ENCODE measurements at regions not wholly inside any gene's neighbourhood (a gene's known extent, or its start where the extent isn't known, plus 50 kb on each side); places are given as distances from the start of the nearest gene placed in this dataset.

- no peak for DNase-seq
- Mint-ChIP-seq H3K27ac (no peak overlapping the region), H3K4me1 (no peaks in the 10 kb centered on the region), H3K4me3 (no peak overlapping the region), H3K36me3 (no peaks in the 10 kb centered on the region), H3K27me3 (no peaks in the 10 kb centered on the region), H3K9me3 (peaks cover 0 to 5% (median 4%) of the 10 kb centered on the region in 7 donors)
- no peak for ATAC-seq (ENCODE audit: low read depth in 2 of 2)
Measured at GRCh38 chr14:26339381-26339780, 258.5 kb downstream of the NOVA1 start.

GRCh38 chr14:26338231-26338630 lies 259.6 kb downstream of the NOVA1 start:
- H3K4me3 Mint-ChIP-seq = no peak overlapping the region
- H3K27me3 Mint-ChIP-seq = no peaks in the 10 kb centered on the region
- no peaks in the 10 kb centered on the region for H3K4me1 Mint-ChIP-seq
- no peak for DNase-seq
- no peak overlapping the region for H3K27ac Mint-ChIP-seq
- no peak for ATAC-seq (ENCODE audit: low read depth in 2 of 2)
- H3K36me3 Mint-ChIP-seq = no peaks in the 10 kb centered on the region
- H3K9me3 Mint-ChIP-seq = peaks cover 0 to 5% (median 4%) of the 10 kb centered on the region in 7 donors

- H3K36me3 Mint-ChIP-seq = no peaks in the 10 kb centered on the region
- no peak overlapping the region for H3K27ac Mint-ChIP-seq
- no peaks in the 10 kb centered on the region for H3K27me3 Mint-ChIP-seq
- ATAC-seq (ENCODE audit: low read depth in 2 of 2) = no peak
- peaks cover 0 to 7% (median 2%) of the 10 kb centered on the region in 7 donors for H3K9me3 Mint-ChIP-seq
- no peaks in the 10 kb centered on the region for H3K4me1 Mint-ChIP-seq
- no peak for DNase-seq
- H3K4me3 Mint-ChIP-seq = no peak overlapping the region
Measured at GRCh38 chr14:26334288-26334687, 263.5 kb downstream of the NOVA1 start.

GRCh38 chr14:26332966-26333365 lies 264.9 kb downstream of the NOVA1 start:
- Mint-ChIP-seq H3K4me1 (no peaks in the 10 kb centered on the region), H3K36me3 (no peaks in the 10 kb centered on the region), H3K27me3 (no peaks in the 10 kb centered on the region), H3K27ac (no peak overlapping the region), H3K9me3 (peaks cover 0 to 7% (median 0%) of the 10 kb centered on the region in 7 donors), H3K4me3 (no peak overlapping the region)
- ATAC-seq (ENCODE audit: low read depth in 2 of 2) = no peak
- DNase-seq = no peak

GRCh38 chr14:26330982-26331381 lies 266.9 kb downstream of the NOVA1 start:
- H3K9me3 Mint-ChIP-seq = peaks cover 0 to 7% (median 0%) of the 10 kb centered on the region in 7 donors

GRCh38 chr14:26328791-26329190 lies 269.0 kb downstream of the NOVA1 start:
- no peaks in the 10 kb centered on the region for H3K4me1 Mint-ChIP-seq
- H3K36me3 Mint-ChIP-seq = no peaks in the 10 kb centered on the region
- peaks cover 0 to 7% (median 0%) of the 10 kb centered on the region in 7 donors for H3K9me3 Mint-ChIP-seq
- H3K27me3 Mint-ChIP-seq = no peaks in the 10 kb centered on the region
- ATAC-seq (ENCODE audit: low read depth in 2 of 2) (no peak), DNase-seq (no peak)
- H3K4me3 Mint-ChIP-seq = no peak overlapping the region
- no peak overlapping the region for H3K27ac Mint-ChIP-seq

More at GRCh38 chr14:26330982-26331381, 266.9 kb downstream of the NOVA1 start:
- Mint-ChIP-seq H3K27me3 (no peaks in the 10 kb centered on the region), H3K27ac (no peak overlapping the region), H3K36me3 (no peaks in the 10 kb centered on the region), H3K4me1 (no peaks in the 10 kb centered on the region), H3K4me3 (no peak overlapping the region)
- no peak for DNase-seq
- ATAC-seq (ENCODE audit: low read depth in 2 of 2) = no peak

- Mint-ChIP-seq H3K4me1 (no peaks in the 10 kb centered on the region), H3K27ac (peak overlapping the region in 1 of 6 donors; percentile 58)
- ATAC-seq (ENCODE audit: low read depth in 2 of 2) = no peak
Measured at GRCh38 chr14:26323869-26324268, 274.0 kb downstream of the NOVA1 start.

GRCh38 chr14:26320886-26321285 lies 276.9 kb downstream of the NOVA1 start:
- no peak overlapping the region for H3K27ac Mint-ChIP-seq
- H3K36me3 Mint-ChIP-seq = no peaks in the 10 kb centered on the region
- no peaks in the 10 kb centered on the region for H3K4me1 Mint-ChIP-seq
- peaks cover 0 to 11% (median 0%) of the 10 kb centered on the region in 7 donors for H3K9me3 Mint-ChIP-seq
- no peak overlapping the region for H3K4me3 Mint-ChIP-seq
- DNase-seq = no peak
- no peak for ATAC-seq (ENCODE audit: low read depth in 2 of 2)
- no peaks in the 10 kb centered on the region for H3K27me3 Mint-ChIP-seq

More at GRCh38 chr14:26323869-26324268, 274.0 kb downstream of the NOVA1 start:
- Mint-ChIP-seq H3K9me3 (peaks cover 0 to 5% (median 0%) of the 10 kb centered on the region in 7 donors), H3K4me3 (no peak overlapping the region), H3K27me3 (no peaks in the 10 kb centered on the region), H3K36me3 (no peaks in the 10 kb centered on the region)
- no peak for DNase-seq

GRCh38 chr14:26319139-26319864 lies 278.5 kb downstream of the NOVA1 start:
- H3K4me3 Mint-ChIP-seq = no peak overlapping the region
- peaks cover under 1 to 15% (median 4%) of the 10 kb centered on the region in 7 donors for H3K9me3 Mint-ChIP-seq
- no peaks in the 10 kb centered on the region for H3K36me3 Mint-ChIP-seq
- no peaks in the 10 kb centered on the region for H3K27me3 Mint-ChIP-seq
- H3K27ac Mint-ChIP-seq = no peak overlapping the region
- no peaks in the 10 kb centered on the region for H3K4me1 Mint-ChIP-seq
- ATAC-seq (ENCODE audit: low read depth in 2 of 2) (no peak), DNase-seq (no peak)

- H3K9me3 Mint-ChIP-seq = peaks cover 0 to 34% (median 7%) of the 10 kb centered on the region in 7 donors
- DNase-seq (no peak), ATAC-seq (ENCODE audit: low read depth in 2 of 2) (no peak)
- no peaks in the 10 kb centered on the region for H3K27me3 Mint-ChIP-seq
- H3K27ac Mint-ChIP-seq = no peak overlapping the region
- H3K36me3 Mint-ChIP-seq = peaks cover 0 to 6% of the 10 kb centered on the region in 2 donors
- H3K4me3 Mint-ChIP-seq = no peak overlapping the region
- no peaks in the 10 kb centered on the region for H3K4me1 Mint-ChIP-seq
Measured at GRCh38 chr14:26304056-26304455, 293.8 kb downstream of the NOVA1 start.

GRCh38 chr14:26293909-26294308 lies 303.9 kb downstream of the NOVA1 start:
- ATAC-seq (ENCODE audit: low read depth in 2 of 2) (no peak), DNase-seq (no peak)
- Mint-ChIP-seq H3K36me3 (no peaks in the 10 kb centered on the region), H3K4me1 (no peaks in the 10 kb centered on the region), H3K9me3 (peaks cover 0 to 10% (median 5%) of the 10 kb centered on the region in 7 donors), H3K27ac (no peak overlapping the region), H3K27me3 (no peaks in the 10 kb centered on the region), H3K4me3 (no peak overlapping the region)

GRCh38 chr14:26289891-26290486 lies 307.8 kb downstream of the NOVA1 start:
- Mint-ChIP-seq H3K9me3 (peaks cover 0 to 10% (median 5%) of the 10 kb centered on the region in 7 donors), H3K27ac (no peak overlapping the region), H3K36me3 (no peaks in the 10 kb centered on the region), H3K27me3 (peaks cover 0 to 6% (median 0%) of the 10 kb centered on the region in 3 donors), H3K4me3 (no peak overlapping the region), H3K4me1 (no peaks in the 10 kb centered on the region)
- no peak for ATAC-seq (ENCODE audit: low read depth in 2 of 2)
- no peak for DNase-seq

GRCh38 chr14:26286913-26287205 lies 311.0 kb downstream of the NOVA1 start:
- no peak for DNase-seq
- Mint-ChIP-seq H3K27me3 (peaks cover 0 to 6% (median 0%) of the 10 kb centered on the region in 3 donors), H3K36me3 (no peaks in the 10 kb centered on the region), H3K4me3 (no peak overlapping the region), H3K4me1 (no peaks in the 10 kb centered on the region), H3K27ac (no peak overlapping the region), H3K9me3 (peaks cover 0 to 4% (median 3%) of the 10 kb centered on the region in 7 donors)
- ATAC-seq (ENCODE audit: low read depth in 2 of 2) = no peak

All from naive B cell (primary cell).